DOHH2 (cell line): ENCODE measurements at regions not wholly inside any gene's neighbourhood (a gene's known extent, or its start where the extent isn't known, plus 50 kb on each side); places are given as distances from the start of the nearest gene placed in this dataset.
"Not testable (repeated sequence)": the region's sequence is repeated elsewhere in the genome, so short reads cannot be mapped to it uniquely, and the experiment has no call there.

Experiments
- H3F3A ChIP-seq: fragments of 200-600 bp; sonication (generic), shearing (Covaris generic); 2 replicates; pipeline ENCODE4 v1.6.0; 2016; ENCODE audit warnings: antibody characterized with exemption, mild to moderate bottlenecking; ENCODE audit not compliant: control insufficient read depth, insufficient read depth
- H3K27ac ChIP-seq: fragments of 200-600 bp; sonication (generic); 2 replicates; pipeline ENCODE4 v1.5.1; 2014; ENCODE audit warnings: low read depth, mild to moderate bottlenecking, low read length, moderate library complexity
- H3K27me3 ChIP-seq: fragments of 200-600 bp; sonication (generic); 2 replicates; pipeline ENCODE4 v1.6.1; 2014; ENCODE audit warnings: mild to moderate bottlenecking, low read length, mixed read lengths; ENCODE audit not compliant: control insufficient read depth
- H3K36me3 ChIP-seq: fragments of 200-600 bp; sonication (generic); 2 replicates; pipeline ENCODE4 v1.6.1; 2014; ENCODE audit warnings: mild to moderate bottlenecking, low read length, moderate library complexity, mixed read lengths; ENCODE audit not compliant: control insufficient read depth
- H3K4me1 ChIP-seq: fragments of 200-600 bp; sonication (generic); 2 replicates; pipeline ENCODE4 v1.6.1; 2014; ENCODE audit warnings: mild to moderate bottlenecking, low read length, mixed read lengths; ENCODE audit not compliant: control insufficient read depth
- H3K4me2 ChIP-seq: fragments of 200-600 bp; sonication (generic); 2 replicates; pipeline ENCODE4 v1.6.0; 2014; ENCODE audit warnings: mild to moderate bottlenecking, low read length, moderate library complexity
- H3K4me3 ChIP-seq: fragments of 200-600 bp; sonication (generic); 2 replicates; pipeline ENCODE4 v1.5.1; 2014; ENCODE audit warnings: mild to moderate bottlenecking, low read length, mixed read lengths
- H3K79me2 ChIP-seq: fragments of 200-600 bp; sonication (generic); 2 replicates; pipeline ENCODE4 v1.6.1; 2014; ENCODE audit warnings: mild to moderate bottlenecking, low read length, mixed read lengths; ENCODE audit not compliant: control insufficient read depth
- H3K9me2 ChIP-seq: fragments of 200-600 bp; sonication (generic); replicated peaks from 2 replicates; pipeline ENCODE4 v1.6.1; 2014; ENCODE audit warnings: mild to moderate bottlenecking, low read length, mixed read lengths; ENCODE audit not compliant: control insufficient read depth
- H3K9me3 ChIP-seq: fragments of 200-600 bp; sonication (generic); 2 replicates; pipeline ENCODE4 v1.6.1; 2014; ENCODE audit warnings: antibody characterized with exemption, low read length, mixed read lengths; ENCODE audit not compliant: control insufficient read depth, insufficient read depth
- H4K20me1 ChIP-seq: fragments of 200-600 bp; sonication (generic); 2 replicates; pipeline ENCODE4 v1.6.0; 2014; ENCODE audit warnings: low read depth, mild to moderate bottlenecking, antibody characterized with exemption, low read length, moderate library complexity; ENCODE audit not compliant: control insufficient read depth, insufficient read depth
- EZH2phosphoT487 ChIP-seq: fragments of 200-600 bp; sonication (generic); IDR thresholded peaks from 2 replicates; pipeline ENCODE4 v1.6.1; 2017; ENCODE audit warnings: borderline replicate concordance, mild to moderate bottlenecking, antibody characterized with exemption, low read length, moderate library complexity, mixed read lengths
- TF ChIP-seq, protein P1 (sequence below): fragments of 200-600 bp; sonication (generic); IDR thresholded peaks from one replicate; pipeline ENCODE4 v1.5.1; 2014; ENCODE audit warnings: antibody characterized with exemption, mild to moderate bottlenecking, low read depth, low read length; ENCODE audit not compliant: poor library complexity, severe bottlenecking

DNA sequence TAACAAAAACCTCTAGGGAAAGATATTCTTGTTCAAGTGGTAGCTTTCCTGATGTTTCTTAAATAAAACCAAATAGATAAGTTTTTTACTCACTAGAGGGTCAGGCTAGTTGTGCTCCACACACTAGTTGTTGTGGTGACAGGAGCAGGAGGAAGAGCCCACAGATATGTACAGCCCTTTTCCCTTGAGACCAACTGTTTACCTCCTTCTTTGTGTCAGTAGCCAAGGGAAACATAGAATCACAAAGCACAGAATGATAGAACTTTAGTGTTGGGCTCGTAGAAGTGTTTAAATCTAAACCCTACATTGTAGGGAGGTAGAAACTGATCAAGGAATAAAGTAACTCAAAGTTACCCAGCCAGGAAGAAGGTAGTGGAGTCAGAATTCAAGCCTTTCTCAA is 309.0 kb downstream of the CTH start:
- no peak for TF ChIP-seq EZH2phosphoT487
- TF ChIP-seq, protein P1, sequence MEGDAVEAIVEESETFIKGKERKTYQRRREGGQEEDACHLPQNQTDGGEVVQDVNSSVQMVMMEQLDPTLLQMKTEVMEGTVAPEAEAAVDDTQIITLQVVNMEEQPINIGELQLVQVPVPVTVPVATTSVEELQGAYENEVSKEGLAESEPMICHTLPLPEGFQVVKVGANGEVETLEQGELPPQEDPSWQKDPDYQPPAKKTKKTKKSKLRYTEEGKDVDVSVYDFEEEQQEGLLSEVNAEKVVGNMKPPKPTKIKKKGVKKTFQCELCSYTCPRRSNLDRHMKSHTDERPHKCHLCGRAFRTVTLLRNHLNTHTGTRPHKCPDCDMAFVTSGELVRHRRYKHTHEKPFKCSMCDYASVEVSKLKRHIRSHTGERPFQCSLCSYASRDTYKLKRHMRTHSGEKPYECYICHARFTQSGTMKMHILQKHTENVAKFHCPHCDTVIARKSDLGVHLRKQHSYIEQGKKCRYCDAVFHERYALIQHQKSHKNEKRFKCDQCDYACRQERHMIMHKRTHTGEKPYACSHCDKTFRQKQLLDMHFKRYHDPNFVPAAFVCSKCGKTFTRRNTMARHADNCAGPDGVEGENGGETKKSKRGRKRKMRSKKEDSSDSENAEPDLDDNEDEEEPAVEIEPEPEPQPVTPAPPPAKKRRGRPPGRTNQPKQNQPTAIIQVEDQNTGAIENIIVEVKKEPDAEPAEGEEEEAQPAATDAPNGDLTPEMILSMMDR: no peak
- no peaks in the 10 kb centered on the region for H3K4me1 ChIP-seq
- no peaks in the 10 kb centered on the region for H3K36me3 ChIP-seq
- no peaks in the 10 kb centered on the region for H3K9me2 ChIP-seq
- H3F3A ChIP-seq: no peaks in the 10 kb centered on the region
- H3K4me3 ChIP-seq: no peak overlapping the region
- no peak overlapping the region for H3K27ac ChIP-seq
- no peaks in the 10 kb centered on the region for H3K9me3 ChIP-seq
- H3K27me3 ChIP-seq: no peaks in the 10 kb centered on the region
- no peaks in the 10 kb centered on the region for H3K79me2 ChIP-seq
- H3K4me2 ChIP-seq: no peak overlapping the region
- H4K20me1 ChIP-seq: no peaks in the 10 kb centered on the region

DNA sequence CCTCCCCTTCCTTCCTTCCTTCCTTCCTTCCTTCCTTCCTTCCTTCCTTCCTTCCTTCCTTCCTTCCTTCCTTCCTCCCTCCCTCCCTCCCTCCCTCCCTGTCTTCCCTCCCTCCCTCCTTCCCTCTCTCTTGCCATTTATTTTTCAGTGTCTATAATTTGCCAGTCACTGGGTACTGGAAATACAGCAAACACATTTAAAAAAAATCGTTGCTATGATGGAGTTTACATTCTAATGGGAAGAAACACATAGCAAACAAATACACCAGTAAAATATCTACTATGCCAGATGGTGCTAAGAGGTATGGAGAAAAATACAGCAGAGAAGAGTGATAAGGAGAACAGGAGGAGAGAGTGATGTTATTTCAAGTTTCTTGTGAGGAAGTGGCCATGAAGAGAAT is 309.5 kb downstream of the CTH start:
- Histone ChIP-seq H3K36me3 (no peaks in the 10 kb centered on the region), H3K27ac (no peak overlapping the region), H3K4me1 (no peaks in the 10 kb centered on the region), H3K27me3 (no peaks in the 10 kb centered on the region), H3K79me2 (no peaks in the 10 kb centered on the region), H3K9me3 (no peaks in the 10 kb centered on the region), H3F3A (no peaks in the 10 kb centered on the region), H3K4me2 (no peak overlapping the region), H4K20me1 (no peaks in the 10 kb centered on the region), H3K4me3 (no peak overlapping the region), H3K9me2 (no peaks in the 10 kb centered on the region)
- TF ChIP-seq EZH2phosphoT487: no peak
- TF ChIP-seq, protein P1: no peak

DNA sequence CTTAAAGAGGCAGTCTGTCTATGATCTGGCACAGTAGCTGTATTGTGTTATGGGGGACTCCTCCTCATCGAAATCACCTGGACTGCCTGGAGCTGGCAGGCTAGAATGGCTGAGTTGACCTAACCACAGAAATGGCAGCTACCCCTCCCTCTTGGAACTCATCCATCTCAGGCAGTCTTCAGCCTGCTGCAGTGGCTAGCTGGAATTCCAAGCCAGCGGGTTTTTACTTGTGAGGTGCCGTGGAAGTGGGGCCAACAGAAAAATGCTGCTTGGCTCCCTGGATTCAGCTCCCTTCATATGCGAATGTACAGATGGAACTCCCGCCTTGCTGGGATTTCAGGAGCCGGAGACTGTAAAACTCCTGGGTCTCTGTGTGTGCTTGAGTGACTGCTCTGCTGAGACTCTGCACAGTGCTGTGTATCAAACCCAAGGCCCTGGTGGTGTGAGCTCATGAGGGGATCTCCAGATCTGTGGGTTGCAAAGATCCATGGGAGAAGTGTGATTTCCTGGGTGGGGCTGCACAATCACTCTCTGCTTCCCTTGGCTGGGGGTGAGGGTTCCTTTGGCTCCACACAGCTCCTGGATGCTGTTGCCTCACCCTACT is 316.9 kb downstream of the CTH start:
- TF ChIP-seq EZH2phosphoT487: no peak
- TF ChIP-seq, protein P1: no peak
- no peaks in the 10 kb centered on the region for H3K9me2 ChIP-seq
- H3K27me3 ChIP-seq: no peaks in the 10 kb centered on the region
- H4K20me1 ChIP-seq: no peaks in the 10 kb centered on the region
- H3K79me2 ChIP-seq: no peaks in the 10 kb centered on the region
- H3K4me1 ChIP-seq: no peaks in the 10 kb centered on the region
- no peak overlapping the region for H3K4me2 ChIP-seq
- H3K36me3 ChIP-seq: no peaks in the 10 kb centered on the region
- no peaks in the 10 kb centered on the region for H3F3A ChIP-seq
- H3K27ac ChIP-seq: no peak overlapping the region
- H3K4me3 ChIP-seq: no peak overlapping the region
- H3K9me3 ChIP-seq: no peaks in the 10 kb centered on the region

DNA sequence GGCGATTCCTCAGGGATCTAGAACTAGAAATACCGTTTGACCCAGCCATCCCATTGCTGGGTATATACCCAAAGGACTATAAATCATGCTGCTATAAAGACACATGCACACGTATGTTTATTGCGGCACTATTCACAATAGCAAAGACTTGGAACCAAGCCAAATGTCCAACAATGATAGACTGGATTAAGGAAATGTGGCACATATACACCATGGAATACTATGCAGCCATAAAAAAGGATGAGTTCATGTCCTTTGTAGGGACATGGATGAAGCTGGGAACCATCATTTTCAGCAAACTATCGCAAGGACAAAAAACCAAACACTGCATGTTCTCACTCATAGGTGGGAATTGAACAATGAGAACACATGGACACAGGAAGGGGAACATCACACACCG is 311.1 kb downstream of the PTGER3 start:
- not testable (repeated sequence) for H3K9me2 ChIP-seq, H4K20me1 ChIP-seq, H3K4me1 ChIP-seq, H3K4me2 ChIP-seq, H3K9me3 ChIP-seq, H3K79me2 ChIP-seq, H3K4me3 ChIP-seq, H3K27me3 ChIP-seq, H3K36me3 ChIP-seq, H3F3A ChIP-seq, H3K27ac ChIP-seq
